AG09319 (cell line): ENCODE measurements at regions not wholly inside any gene's neighbourhood (a gene's known extent, or its start where the extent isn't known, plus 50 kb on each side); places are given as distances from the start of the nearest gene placed in this dataset.

ENCODE experiments used
- DNase-seq: peaks from one replicate; pipeline ENCODE4 v3.0.0-alpha.2; 2010; ENCODE audit warnings: low read depth; ENCODE audit errors: extremely low read depth
- TF ChIP-seq, protein P1 (sequence below): IDR thresholded peaks from 2 replicates; pipeline ENCODE4 v1.5.1; 2011; ENCODE audit warnings: low read depth, mild to moderate bottlenecking, inconsistent platforms, low read length, moderate library complexity

DNA sequence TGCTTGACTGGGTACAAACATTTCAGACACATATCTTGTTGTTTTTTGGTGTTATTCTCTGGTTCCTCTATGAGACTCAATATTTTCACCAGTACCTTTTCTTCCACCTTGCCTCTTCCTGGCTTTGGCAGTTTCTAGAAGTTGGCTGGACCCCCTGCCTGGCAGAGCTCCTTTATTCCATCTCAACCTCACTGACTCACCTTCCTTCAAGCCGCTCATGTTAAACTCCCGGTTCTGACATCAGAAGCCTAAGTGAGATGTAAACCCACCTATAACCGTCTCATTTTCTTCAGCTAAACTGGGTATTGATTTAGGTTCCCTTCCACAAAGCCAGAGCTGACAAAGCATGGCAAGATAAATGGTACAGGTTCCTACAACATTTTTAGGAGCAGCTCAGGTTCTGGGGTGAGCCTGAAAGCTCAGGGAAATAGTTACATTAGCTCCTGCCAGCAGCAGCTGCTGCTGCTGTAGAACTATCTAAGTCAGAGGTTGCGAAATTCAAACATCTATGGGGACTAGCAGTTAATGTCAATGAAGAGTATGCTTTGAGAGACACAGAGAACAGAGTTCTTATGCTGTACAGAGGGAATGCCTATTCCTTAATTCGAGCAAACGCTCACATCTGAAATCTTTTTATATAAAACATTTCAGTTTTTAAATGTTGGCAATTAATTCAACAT is 197.1 kb upstream of the NR3C1 start:
- no peak for DNase-seq
- TF ChIP-seq, protein P1, sequence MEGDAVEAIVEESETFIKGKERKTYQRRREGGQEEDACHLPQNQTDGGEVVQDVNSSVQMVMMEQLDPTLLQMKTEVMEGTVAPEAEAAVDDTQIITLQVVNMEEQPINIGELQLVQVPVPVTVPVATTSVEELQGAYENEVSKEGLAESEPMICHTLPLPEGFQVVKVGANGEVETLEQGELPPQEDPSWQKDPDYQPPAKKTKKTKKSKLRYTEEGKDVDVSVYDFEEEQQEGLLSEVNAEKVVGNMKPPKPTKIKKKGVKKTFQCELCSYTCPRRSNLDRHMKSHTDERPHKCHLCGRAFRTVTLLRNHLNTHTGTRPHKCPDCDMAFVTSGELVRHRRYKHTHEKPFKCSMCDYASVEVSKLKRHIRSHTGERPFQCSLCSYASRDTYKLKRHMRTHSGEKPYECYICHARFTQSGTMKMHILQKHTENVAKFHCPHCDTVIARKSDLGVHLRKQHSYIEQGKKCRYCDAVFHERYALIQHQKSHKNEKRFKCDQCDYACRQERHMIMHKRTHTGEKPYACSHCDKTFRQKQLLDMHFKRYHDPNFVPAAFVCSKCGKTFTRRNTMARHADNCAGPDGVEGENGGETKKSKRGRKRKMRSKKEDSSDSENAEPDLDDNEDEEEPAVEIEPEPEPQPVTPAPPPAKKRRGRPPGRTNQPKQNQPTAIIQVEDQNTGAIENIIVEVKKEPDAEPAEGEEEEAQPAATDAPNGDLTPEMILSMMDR, result no peak

DNA sequence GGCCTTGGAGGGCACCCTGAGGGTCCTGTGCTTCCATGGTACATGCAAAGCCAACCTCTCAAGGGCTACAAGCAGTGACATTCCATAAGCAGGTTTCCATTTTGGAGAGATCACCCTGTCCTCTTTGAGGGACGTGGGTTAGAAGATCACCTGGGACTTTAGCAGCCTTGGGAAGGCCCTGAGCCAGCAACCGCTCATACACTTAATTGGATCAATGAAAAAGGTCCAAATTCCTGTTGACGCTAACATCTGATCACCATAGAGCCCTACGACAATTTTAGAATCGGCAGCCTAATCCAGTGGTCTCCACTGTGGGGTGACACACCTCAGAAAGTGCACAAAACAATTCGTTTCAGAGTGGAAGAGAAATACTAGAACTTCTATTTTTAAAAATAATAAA is 196.0 kb upstream of the NR3C1 start:
- no peak for DNase-seq
- TF ChIP-seq, protein P1, result no peak

DNA sequence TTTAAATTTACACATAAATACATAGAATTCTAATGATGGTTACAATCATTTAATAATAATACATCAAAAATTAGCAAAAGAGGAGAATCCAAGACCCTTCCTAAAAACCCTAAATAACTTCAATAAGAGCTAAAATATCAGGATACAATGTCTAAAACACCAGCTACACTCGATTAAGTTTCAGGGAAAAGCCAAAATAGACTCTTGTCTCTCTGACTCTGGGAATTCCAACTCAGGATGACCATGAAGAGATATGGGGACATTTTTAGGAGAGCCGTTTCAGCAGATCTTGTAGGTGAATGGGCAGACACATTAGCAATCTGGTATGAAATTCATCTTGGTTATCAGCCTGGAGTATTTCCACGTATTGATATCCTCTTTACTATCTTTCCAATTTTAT is 193.3 kb upstream of the NR3C1 start:
- no peak for DNase-seq
- TF ChIP-seq, protein P1, result no peak

DNA sequence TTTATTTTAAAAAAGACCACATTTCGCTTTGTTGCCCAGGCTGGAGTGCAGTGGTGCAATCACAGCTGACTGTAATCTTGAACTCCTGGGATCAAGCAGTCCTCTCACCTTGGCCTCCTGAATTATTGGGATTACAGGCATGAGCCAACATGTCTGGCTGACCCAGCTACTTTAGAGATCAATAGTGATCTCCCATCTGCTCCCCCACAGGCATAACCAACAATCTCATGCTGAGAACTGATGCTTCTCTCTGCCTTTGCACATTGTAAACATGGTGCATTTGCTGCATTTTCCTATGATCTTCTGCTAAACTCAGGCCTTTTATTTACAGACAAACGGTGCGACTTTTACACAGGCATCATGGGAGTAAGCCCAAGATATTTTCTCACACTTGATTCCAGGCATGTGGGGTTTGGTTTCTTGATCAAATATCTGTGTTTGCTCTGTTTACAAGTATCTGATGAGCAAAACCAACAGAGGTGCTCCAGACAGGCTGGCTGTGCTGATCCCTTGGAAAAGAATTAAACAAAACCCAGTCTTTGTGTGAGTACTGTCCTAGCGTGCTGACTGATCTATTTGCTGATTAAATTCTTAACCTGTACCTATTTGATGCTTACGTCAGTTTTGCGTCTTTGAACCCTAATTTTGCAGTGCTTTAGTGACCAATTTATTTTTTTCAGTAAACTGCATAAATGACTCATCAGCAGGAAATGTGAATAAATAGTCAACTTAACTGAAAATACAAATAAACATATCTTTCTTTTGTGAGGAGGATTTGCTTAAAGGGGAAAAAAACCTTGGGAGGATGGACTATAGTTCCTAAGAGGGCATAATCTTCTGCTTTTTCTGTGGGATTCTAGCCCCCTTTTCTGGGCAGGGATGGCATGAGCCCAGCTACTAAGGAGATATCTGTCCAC is 191.7 kb upstream of the NR3C1 start:
- DNase-seq, result no peak
- TF ChIP-seq, protein P1, result no peak

DNA sequence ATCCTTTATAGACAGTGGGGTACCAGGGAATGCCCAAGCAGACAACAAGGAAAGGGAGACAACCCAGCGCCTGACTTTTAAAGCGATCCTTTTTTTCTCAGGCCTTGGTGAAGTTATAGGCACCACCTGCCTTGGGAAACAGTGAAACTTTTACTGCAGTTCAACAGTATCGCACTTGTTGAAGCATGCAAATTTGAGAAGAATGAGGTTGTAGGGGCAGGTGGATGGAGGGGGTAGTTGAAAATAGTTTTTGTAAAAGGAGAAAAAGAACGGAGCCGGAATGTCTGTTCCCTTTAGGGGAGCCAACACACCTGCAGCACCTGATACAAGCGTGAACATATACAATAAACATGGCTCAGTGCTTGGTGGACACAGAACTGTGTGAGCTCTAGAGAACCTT is 190.2 kb upstream of the NR3C1 start:
- TF ChIP-seq, protein P1, result no peak
- DNase-seq, result no peak

DNA sequence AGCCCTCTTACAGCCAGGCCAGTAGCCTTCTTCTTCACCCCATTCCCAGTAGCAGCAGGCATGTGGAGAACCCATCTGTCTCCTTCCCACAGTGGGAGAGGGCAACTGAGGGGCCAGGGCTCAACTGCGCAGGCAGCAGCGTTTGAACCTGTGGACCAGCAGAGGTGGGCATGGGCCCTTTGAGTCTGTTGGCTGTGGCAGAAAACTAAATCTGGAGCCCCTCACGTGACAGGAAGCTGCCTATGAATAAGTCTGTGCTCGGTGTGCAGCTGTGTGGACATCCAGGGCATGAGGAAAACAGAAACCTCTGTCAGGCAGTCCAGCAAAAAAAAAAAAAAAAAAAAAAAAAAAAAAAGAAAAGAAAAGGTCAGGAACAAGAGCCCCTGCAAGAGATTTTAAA is 189.2 kb upstream of the NR3C1 start:
- no peak for DNase-seq

More for the DNA sequence above, 189.2 kb upstream of the NR3C1 start:
- TF ChIP-seq, protein P1, result no peak
